GM18867 (cell line): ENCODE measurements at regions not wholly inside any gene's neighbourhood (a gene's known extent, or its start where the extent isn't known, plus 50 kb on each side); places are given as distances from the start of the nearest gene placed in this dataset.

Experiments
- ATAC-seq: cut with Tn5 transposase; IDR thresholded peaks from one replicate; pipeline ENCODE4 v1.9.1; 2021; ENCODE audit warnings: mild to moderate bottlenecking, moderate library complexity; ENCODE audit not compliant: unreplicated experiment

GRCh38 chr1:193733674-193734073 is 547.3 kb upstream of the B3GALT2 start:
- ATAC-seq, result no peak

- ATAC-seq, result no peak
Measured at GRCh38 chr1:193730017-193730416, 543.6 kb upstream of the B3GALT2 start.

- no peak for ATAC-seq
Measured at GRCh38 chr1:193729429-193729828, 543.0 kb upstream of the B3GALT2 start.

- no peak for ATAC-seq
Measured at GRCh38 chr1:193727850-193728249, 541.4 kb upstream of the B3GALT2 start.

DNA sequence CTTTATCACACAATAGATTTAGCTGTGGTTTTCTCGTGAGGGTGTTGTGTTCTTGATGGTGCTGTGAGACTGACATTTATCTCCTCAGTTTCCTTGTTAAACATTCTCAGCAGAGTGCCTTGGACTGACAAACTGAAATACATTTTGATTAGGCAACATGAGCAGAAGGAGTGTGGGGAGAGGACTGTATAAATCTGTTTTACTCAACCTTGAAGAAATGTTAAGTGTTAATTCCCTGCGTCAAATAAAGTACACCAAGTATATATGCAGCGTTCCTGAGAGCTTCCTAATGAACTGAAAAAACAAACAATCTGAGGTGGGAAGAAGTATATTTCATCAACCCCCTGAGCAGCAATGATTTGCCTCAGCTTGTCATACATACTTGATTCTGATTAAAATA is 540.3 kb upstream of the B3GALT2 start:
- ATAC-seq, result no peak

DNA sequence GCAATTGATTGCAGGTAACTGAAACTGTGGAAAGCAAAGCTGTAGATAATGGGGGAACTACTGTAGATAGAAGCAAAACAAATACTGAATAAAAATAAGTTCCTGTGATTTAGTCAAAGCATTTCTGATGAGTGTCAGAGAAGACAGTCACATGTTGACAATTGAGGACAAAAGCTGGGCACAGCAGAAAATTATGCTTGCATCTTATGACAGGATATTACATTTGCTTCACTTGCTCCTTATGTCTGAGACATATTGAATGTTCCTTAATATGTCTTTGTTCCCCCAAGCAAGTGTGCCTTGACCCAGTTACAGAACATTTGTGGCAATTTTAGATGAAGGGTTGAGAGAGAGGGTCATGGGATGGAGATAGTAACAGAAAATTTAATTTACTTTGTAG is 526.0 kb upstream of the B3GALT2 start:
- no peak for ATAC-seq

DNA sequence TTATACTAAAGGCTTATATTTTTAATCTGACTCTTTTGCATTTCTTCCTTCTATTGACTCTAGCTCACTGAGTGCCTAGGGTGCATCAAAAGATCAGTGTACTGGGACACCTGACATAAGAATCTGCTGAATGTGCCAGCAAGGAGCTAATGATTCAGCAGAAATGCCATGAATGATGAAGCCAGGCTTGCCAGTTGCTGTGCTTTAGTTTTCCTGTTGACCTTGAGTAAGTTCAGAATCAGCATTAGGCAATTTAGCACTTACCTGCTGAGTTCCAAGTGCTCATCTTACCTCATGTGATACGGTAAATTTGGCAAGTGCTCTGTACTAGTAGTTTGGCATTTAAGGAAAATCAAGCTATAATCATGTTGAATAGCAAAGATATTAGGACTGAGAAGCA is 523.2 kb upstream of the B3GALT2 start:
- no peak for ATAC-seq

DNA sequence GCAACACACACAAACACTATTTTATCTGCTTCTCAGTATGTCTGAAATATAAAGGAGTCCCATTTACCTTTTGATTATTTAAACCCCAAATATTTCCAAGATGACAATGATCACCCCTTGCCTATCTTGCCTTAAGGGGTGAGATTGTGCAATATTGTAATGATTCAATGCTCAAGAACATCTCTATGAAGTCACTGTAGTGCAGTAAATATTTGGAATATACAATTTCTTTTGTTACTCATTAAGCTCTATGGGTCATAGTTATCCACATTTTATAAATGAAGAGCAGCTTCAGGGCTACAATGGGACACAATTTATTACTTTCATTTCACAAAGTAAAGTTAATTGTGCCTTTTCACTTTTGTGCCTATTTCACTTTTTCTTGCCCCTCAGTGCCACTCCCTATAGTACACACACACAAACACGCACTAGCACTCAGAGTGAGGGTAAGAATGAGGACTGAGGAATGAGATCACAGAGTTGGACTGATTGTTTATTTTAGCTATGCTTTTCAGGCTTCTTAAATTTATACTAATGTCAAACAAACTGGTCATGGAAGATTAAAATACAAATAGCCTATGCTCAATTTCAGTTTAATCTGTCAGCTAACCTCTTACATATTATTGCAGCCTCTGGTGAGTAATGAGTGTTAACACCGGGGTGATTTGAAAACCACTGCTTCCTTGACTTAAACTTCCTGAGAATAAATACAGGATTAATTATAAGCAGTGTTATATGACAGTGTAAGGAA is 521.0 kb upstream of the B3GALT2 start:
- no peak for ATAC-seq

DNA sequence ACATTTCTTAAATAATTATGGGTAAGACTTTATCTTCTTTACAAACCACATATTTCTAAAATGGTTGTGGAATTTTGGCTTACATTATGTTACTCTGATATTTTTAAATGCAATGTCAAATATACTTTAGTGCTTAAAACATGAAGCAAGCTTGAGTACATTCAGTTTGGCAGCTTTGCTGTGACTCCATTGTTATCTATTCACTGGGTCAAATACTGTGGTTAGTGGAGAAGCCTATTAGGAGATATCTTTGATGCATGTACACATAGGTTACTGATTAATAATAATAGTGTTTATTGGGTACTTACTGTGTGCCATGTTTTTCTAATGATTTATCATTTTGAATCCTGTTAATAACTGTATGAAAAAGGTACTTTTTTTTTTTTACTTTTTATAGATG is 520.4 kb upstream of the B3GALT2 start:
- no peak for ATAC-seq

DNA sequence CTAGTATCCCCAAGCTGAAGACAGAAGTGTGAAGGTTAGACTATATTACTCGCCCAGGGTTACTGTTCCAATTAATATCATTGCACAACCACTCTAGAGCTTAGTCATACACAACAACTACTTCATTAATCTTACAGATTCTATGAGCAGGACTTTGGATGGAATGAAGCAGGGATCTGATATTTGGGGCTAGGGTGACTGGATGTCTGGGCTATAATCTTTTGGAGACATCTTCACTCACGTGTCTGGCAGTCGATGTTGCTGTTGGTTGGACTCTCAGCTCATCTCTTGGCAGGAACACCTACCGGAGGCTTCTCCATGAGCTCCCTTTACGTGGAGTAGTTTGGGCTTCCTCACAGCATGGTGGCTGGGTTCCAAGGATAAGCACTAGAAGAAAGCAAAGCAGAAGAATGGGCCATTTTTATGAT is 519.2 kb upstream of the B3GALT2 start:
- no peak for ATAC-seq

DNA sequence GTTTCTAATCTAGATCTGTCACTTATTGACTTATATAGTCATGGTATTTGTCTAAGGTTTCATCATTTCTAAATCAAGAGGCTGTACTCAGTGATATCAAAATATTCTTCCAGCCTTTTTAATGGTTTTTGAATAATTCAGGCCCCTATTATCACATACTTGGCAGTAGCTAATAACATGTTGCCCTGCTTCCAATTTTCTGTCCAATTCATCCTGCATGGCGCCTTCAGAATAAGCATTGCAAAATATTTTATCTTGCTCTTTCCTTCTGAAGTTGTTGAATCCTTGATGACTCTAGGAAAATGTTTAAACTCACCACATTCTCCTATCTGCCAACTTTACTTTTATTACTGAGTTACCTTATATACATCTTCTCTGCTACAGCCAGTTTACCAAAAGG is 517.2 kb upstream of the B3GALT2 start:
- no peak for ATAC-seq

DNA sequence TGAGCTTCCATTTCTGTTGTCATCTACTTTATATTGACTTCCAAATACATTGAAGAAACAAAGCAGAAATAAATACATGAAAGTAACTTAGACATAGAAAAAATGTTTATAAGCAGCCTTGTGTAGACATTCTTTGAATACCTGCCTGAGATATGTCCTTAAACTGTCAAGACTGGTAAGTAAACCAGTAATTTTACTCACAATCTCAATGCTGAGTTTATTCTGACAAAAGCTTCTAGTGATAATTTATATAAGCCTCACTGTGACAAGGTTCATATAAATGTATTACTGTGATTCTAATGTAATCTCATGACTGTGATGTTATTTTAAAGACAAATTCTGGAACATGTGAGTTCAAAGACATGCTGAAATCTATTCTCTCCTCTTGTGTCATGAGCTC is 516.7 kb upstream of the B3GALT2 start:
- ATAC-seq, result no peak

DNA sequence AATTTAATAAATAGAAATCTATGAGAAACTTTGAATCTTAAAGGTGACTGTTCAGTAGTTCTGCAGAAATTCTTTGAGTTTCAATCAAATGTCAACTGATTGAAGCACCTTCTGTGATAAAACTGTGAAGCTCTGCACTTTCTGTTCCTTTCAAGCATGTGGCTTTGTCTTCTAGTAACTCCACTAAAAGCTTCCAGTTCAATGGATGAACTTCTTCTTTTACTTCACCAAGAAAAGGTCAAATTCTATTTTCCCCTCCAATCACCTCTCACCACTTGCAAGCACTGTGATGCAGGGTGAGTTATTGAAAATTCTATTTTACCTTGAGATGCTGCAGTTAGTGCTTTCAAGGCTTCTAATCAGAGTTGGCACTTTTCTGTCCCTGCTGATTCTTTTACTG is 515.3 kb upstream of the B3GALT2 start:
- no peak for ATAC-seq

DNA sequence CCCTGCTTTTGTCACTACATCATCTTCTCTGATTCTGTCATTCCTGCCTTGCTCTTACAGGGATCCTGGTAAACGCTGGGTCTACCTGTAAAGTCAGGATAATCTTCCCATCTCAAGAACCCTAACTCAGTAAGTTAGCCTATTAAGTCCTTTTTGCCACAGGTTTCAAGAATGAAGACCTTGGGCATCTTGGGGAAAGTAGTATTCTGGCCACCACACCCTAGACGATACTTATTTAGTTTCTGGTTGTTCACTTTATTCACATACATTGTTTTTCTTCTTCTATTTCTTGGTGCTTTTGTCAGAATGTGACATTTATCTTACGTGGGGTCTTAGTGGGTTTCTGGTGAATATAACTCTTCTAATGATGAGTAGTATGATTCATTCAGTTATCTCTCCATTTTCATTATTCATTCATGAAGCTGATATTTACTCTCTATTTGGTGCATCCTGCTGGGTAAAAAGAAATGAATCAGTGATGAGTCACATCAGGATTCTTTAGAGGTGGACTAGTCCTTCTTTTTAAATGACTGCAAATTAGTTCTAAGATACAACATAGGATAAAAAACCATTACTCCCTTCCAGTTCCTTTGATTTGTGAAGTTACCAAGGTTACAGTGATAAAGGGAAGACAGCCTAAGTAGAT is 514.4 kb upstream of the B3GALT2 start:
- ATAC-seq, result no peak

- ATAC-seq, result no peak
Measured at GRCh38 chr1:193699261-193699660, 512.8 kb upstream of the B3GALT2 start.

- ATAC-seq, result no peak
Measured at GRCh38 chr1:193697776-193698175, 511.4 kb upstream of the B3GALT2 start.

DNA sequence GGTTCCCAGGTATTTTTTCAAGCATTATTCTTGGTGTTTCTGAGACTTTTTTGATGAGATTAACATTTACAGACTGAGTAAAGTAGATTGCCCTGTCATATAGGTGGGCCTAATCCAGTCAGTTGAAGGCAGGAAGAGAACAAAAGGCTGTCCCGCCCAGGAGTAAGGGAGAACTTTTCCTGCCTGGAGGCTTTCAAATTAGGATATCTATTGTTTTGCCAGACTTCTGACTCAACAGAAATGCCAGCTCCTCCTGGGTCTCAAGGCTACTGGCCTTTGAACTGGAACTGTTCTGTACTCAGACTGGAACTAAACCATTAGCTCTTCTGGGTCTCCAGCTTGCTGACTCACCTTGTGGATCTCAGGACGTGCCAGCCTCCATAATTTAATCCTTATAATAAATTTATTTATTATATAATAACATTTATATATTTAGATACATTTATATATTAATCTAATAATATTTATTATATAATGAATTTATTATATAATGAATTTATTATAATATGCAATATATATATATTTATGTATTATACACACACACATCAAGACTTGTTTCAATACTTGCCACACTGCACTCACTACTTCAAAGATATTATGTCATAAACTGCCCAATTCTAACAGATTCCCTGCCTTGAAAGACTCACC is 510.8 kb upstream of the B3GALT2 start:
- ATAC-seq, result no peak

DNA sequence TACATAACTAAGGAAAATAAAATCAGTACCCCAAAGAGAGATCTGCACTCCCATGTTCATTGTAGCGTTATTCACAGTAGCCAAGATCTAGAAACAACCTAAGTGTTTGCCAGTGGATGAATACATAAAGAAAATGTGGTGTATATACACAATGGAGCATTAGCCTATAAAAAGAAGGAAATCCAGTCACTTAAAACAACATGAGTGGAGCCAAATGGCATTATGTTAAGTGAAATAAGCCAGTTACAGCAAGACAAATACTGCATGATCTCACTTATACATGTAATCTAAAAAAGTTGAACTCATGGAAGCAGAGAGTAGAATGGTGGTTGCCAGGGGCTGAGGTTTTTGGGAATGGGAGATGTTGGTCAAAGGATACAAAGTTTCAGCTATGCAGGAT is 508.3 kb upstream of the B3GALT2 start:
- no peak for ATAC-seq

GRCh38 chr1:193685986-193686385 is 499.6 kb upstream of the B3GALT2 start:
- ATAC-seq, result no peak

- no peak for ATAC-seq
Measured at GRCh38 chr1:193681422-193681821, 495.0 kb upstream of the B3GALT2 start.

DNA sequence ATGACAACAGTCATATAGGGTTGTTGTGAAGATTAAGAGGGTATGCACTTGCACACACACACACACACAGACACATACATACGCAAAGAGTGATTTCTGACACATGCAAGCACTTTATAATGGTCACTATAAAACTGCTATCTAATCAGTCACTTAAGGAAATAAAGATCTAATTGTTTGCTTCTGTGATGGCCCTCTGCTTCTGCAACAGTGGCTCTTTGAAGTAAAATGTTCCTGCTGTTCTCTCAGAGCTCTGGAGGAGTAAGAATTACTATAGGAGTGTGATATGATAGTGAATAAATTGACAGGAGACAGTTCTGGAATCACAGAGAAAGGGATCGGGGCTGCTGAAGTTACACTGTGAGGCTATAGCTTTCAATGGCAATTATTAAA is 494.5 kb upstream of the B3GALT2 start:
- no peak for ATAC-seq

- no peak for ATAC-seq
Measured at GRCh38 chr1:193680247-193680923, 494.0 kb upstream of the B3GALT2 start.
